Mesothelial cell of epicardium (in vitro differentiated cells): ENCODE measurements at regions not wholly inside any gene's neighbourhood (a gene's known extent, or its start where the extent isn't known, plus 50 kb on each side); places are given as distances from the start of the nearest gene placed in this dataset.

ENCODE experiments used
- DNase-seq, 2 experiments: peaks; one replicate each; pipeline ENCODE4 v3.0.0; 2021; ENCODE audit warnings: low spot score in 2 of 2; ENCODE audit not compliant: unreplicated experiment in 2 of 2
- H3K27ac Mint-ChIP-seq: 2 replicates; pipeline ENCODE4 v1.8.0; 2021; ENCODE audit warnings: mixed read lengths
- H3K27me3 Mint-ChIP-seq: 2 replicates; pipeline ENCODE4 v1.8.0; 2021; ENCODE audit warnings: low read depth, mixed read lengths
- H3K36me3 Mint-ChIP-seq: 2 replicates; pipeline ENCODE4 v1.8.0; 2021; ENCODE audit warnings: mixed read lengths
- H3K4me1 Mint-ChIP-seq: 2 replicates; pipeline ENCODE4 v1.8.0; 2021; ENCODE audit warnings: mixed read lengths
- H3K4me3 Mint-ChIP-seq: 2 replicates; pipeline ENCODE4 v1.8.0; 2021; ENCODE audit warnings: mild to moderate bottlenecking, moderate library complexity, mixed read lengths
- H3K9me3 Mint-ChIP-seq: 2 replicates; pipeline ENCODE4 v1.8.0; 2021; ENCODE audit warnings: mixed read lengths
- TF ChIP-seq, protein P1 (sequence below): fragments of 200-600 bp; sonication (generic); IDR thresholded peaks from one replicate; pipeline ENCODE4 v1.5.0; 2021; ENCODE audit warnings: antibody characterized with exemption; ENCODE audit not compliant: unreplicated experiment

DNA sequence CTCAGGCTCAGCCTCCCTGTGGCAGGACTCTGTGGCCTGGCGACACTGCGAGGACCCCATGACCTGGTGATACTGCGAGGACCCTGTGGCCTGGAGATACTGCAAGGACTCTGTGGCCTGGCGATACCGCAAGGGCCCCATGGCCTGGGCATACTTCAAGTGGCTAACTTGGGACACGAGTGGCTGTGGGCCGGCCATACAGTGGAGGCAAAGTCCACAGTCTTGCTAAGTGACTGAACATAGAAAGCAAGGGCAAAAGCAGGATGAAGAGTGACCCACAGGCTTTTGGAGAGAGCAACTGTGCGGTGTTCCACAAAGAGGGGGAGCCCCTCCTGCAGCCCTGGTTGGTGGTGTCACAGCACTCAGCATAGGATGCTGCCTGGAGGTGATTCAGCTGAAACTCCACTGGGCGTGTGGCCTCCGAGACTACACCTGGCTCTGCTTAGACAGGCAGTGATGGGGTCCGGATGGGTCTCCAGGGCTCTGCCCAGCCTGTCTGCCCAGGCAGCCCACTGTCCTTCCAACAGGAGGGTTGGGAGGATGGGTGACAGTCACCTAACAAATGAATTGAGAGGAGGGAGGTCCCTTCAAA is 691.0 kb upstream of the HS6ST1 start:
- DNase-seq, result no peak
- TF ChIP-seq, protein P1, sequence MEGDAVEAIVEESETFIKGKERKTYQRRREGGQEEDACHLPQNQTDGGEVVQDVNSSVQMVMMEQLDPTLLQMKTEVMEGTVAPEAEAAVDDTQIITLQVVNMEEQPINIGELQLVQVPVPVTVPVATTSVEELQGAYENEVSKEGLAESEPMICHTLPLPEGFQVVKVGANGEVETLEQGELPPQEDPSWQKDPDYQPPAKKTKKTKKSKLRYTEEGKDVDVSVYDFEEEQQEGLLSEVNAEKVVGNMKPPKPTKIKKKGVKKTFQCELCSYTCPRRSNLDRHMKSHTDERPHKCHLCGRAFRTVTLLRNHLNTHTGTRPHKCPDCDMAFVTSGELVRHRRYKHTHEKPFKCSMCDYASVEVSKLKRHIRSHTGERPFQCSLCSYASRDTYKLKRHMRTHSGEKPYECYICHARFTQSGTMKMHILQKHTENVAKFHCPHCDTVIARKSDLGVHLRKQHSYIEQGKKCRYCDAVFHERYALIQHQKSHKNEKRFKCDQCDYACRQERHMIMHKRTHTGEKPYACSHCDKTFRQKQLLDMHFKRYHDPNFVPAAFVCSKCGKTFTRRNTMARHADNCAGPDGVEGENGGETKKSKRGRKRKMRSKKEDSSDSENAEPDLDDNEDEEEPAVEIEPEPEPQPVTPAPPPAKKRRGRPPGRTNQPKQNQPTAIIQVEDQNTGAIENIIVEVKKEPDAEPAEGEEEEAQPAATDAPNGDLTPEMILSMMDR, result no peak
- no peaks in the 10 kb centered on the region for H3K36me3 Mint-ChIP-seq
- H3K4me3 Mint-ChIP-seq, result no peak overlapping the region
- H3K9me3 Mint-ChIP-seq, result peaks cover 3% of the 10 kb centered on the region
- peaks cover 8% of the 10 kb centered on the region for H3K27me3 Mint-ChIP-seq
- H3K4me1 Mint-ChIP-seq, result peaks cover 21% of the 10 kb centered on the region
- no peak overlapping the region for H3K27ac Mint-ChIP-seq

DNA sequence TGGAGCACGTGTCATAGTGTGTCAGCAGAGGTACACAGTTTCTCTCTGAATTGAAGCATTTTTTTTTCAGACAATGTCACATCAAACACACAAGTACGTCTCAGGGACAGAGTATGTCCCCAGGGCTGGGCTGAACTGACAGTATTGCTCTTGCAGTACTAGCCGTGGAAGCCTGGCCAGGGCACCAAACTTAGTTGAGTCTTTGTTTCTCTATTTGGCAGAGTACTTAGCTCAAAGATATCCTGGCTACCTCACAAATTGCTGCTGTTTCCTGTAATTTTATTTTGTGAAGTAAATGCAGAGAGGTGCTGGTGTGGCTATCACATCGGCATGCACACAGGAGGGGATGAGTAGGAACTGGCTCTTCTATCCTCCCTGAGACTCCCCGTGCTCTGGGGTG is 691.6 kb upstream of the HS6ST1 start:
- DNase-seq, result no peak

DNA sequence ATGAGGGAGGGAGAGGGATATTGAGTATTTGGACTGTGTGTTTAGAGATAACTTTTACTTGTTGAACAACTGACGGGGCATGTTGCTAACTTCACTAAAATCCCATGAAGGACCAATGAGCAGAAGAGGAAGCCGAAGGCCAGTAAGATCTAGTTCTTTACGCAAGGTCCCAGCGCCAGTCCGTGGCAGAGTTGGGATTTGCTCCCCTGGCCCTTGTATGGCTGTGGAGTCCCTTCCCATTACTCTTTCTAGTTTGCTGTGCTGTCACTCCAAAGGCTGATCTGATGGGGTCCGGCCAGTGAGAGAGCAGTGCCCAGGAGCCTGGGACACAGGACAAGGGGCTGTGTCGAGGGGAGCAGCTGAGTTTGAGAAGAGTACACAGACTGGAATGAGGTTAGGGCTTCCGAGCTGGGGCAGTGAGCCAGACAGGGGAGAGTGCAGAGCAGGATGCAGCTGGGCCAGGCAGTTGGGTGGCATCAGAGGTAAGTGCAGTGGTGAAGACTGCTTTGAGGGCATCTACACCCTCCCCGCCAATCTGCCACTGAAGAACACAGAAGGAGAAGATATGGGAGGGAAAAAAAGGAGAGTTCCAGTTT is 692.9 kb upstream of the HS6ST1 start:
- H3K27me3 Mint-ChIP-seq, result peaks cover 8% of the 10 kb centered on the region

More for the DNA sequence above, 691.6 kb upstream of the HS6ST1 start:
- Mint-ChIP-seq H3K4me3 (no peak overlapping the region), H3K27me3 (peaks cover 8% of the 10 kb centered on the region), H3K27ac (no peak overlapping the region), H3K4me1 (peaks cover 21% of the 10 kb centered on the region), H3K36me3 (no peaks in the 10 kb centered on the region), H3K9me3 (peaks cover 3% of the 10 kb centered on the region)
- TF ChIP-seq, protein P1, result no peak

DNA sequence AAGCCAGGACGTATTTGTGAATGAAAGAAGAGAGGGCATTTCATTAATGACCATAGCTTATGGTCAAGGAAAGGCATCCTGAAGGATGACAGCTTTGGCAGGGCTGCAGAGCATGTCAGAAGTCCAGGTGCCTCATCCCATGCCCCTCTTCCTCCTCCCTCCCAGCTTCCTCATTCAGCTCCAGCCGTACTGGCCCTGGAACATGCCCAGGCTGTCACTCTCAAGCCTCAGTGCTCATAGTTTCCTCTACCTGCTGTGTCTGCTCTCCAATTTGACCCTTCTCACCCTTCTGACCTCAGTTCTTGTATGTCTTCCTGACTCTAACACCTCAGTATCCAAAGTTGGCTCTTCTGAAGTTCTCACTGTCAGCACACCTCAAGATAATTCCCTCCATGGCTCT is 695.8 kb upstream of the HS6ST1 start:
- Mint-ChIP-seq H3K4me3 (no peak overlapping the region), H3K4me1 (peaks cover 10% of the 10 kb centered on the region), H3K36me3 (no peaks in the 10 kb centered on the region), H3K27ac (no peak overlapping the region), H3K27me3 (peaks cover 5% of the 10 kb centered on the region), H3K9me3 (peaks cover 3% of the 10 kb centered on the region)
- TF ChIP-seq, protein P1, result no peak
- no peak for DNase-seq

More for the DNA sequence above, 692.9 kb upstream of the HS6ST1 start:
- Mint-ChIP-seq H3K36me3 (no peaks in the 10 kb centered on the region), H3K4me3 (no peak overlapping the region), H3K4me1 (peaks cover 22% of the 10 kb centered on the region), H3K9me3 (peaks cover 3% of the 10 kb centered on the region), H3K27ac (no peak overlapping the region)
- DNase-seq, result no peak
- TF ChIP-seq, protein P1, result no peak

- Mint-ChIP-seq H3K9me3 (peaks cover 3% of the 10 kb centered on the region), H3K27ac (no peak overlapping the region), H3K4me1 (peaks cover 10% of the 10 kb centered on the region), H3K36me3 (no peaks in the 10 kb centered on the region), H3K4me3 (no peak overlapping the region), H3K27me3 (peaks cover 3% of the 10 kb centered on the region)
- DNase-seq, result no peak
- TF ChIP-seq, protein P1, result no peak
Measured at GRCh38 chr2:129015397-129016285, 697.0 kb upstream of the HS6ST1 start.
